ENCODE measurements at regions not wholly inside any gene's neighbourhood (a gene's known extent, or its start where the extent isn't known, plus 50 kb on each side); places are given as distances from the start of the nearest gene placed in this dataset.

- no peak overlapping the region for H3K4me3 ChIP-seq (ENCODE audit: low read depth in 1 of 2, low read length in 2 of 2)
- H3K9me3 ChIP-seq (ENCODE audit: control insufficient read depth in 2 of 2, insufficient read depth in 1 of 2, low read depth in 1 of 2, low read length in 1 of 2), result no peaks in the 10 kb centered on the region
- H3K27ac ChIP-seq (ENCODE audit: low read depth in 2 of 2, low read length in 1 of 2), result no peak overlapping the region
- peaks cover 0 to 4% of the 10 kb centered on the region in 2 donors for H3K4me1 ChIP-seq (ENCODE audit: control insufficient read depth in 2 of 2, insufficient read depth in 2 of 2, low read length in 1 of 2)
- H3K27me3 ChIP-seq (ENCODE audit: control insufficient read depth in 1 of 2, insufficient read depth in 2 of 2, low read length in 2 of 2), result no peaks in the 10 kb centered on the region
- H3K36me3 ChIP-seq (ENCODE audit: control insufficient read depth in 2 of 2, insufficient read depth in 2 of 2, low read length in 1 of 2), result no peaks in the 10 kb centered on the region
- 76 to 77% methylated on average over 7 of the region's 7 CpGs for WGBS, 2 donors
These were observed 129.5 kb upstream of the SDK2 start for GRCh38 chr17:73773702-73774101.

GRCh38 chr17:73774852-73775251, 130.6 kb upstream of the SDK2 start:
- H3K27me3 ChIP-seq (ENCODE audit: control insufficient read depth in 1 of 2, insufficient read depth in 2 of 2, low read length in 2 of 2), result no peaks in the 10 kb centered on the region
- no peaks in the 10 kb centered on the region for H3K9me3 ChIP-seq (ENCODE audit: control insufficient read depth in 2 of 2, insufficient read depth in 1 of 2, low read depth in 1 of 2, low read length in 1 of 2)
- 57 to 60% methylated on average over 7 of the region's 7 CpGs for WGBS, 2 donors
- no peak overlapping the region for H3K27ac ChIP-seq (ENCODE audit: low read depth in 2 of 2, low read length in 1 of 2)
- H3K36me3 ChIP-seq (ENCODE audit: control insufficient read depth in 2 of 2, insufficient read depth in 2 of 2, low read length in 1 of 2), result no peaks in the 10 kb centered on the region
- H3K4me3 ChIP-seq (ENCODE audit: low read depth in 1 of 2, low read length in 2 of 2), result no peak overlapping the region
- H3K4me1 ChIP-seq (ENCODE audit: control insufficient read depth in 2 of 2, insufficient read depth in 2 of 2, low read length in 1 of 2), result peaks cover 0 to 4% of the 10 kb centered on the region in 2 donors

GRCh38 chr17:73776351-73777130, 132.3 kb upstream of the SDK2 start:
- Histone ChIP-seq H3K36me3 (ENCODE audit: control insufficient read depth in 2 of 2, insufficient read depth in 2 of 2, low read length in 1 of 2) (no peaks in the 10 kb centered on the region), H3K4me1 (ENCODE audit: control insufficient read depth in 2 of 2, insufficient read depth in 2 of 2, low read length in 1 of 2) (no peaks in the 10 kb centered on the region), H3K4me3 (ENCODE audit: low read depth in 1 of 2, low read length in 2 of 2) (no peak overlapping the region), H3K27me3 (ENCODE audit: control insufficient read depth in 1 of 2, insufficient read depth in 2 of 2, low read length in 2 of 2) (no peaks in the 10 kb centered on the region), H3K27ac (ENCODE audit: low read depth in 2 of 2, low read length in 1 of 2) (no peak overlapping the region), H3K9me3 (ENCODE audit: control insufficient read depth in 2 of 2, insufficient read depth in 1 of 2, low read depth in 1 of 2, low read length in 1 of 2) (no peaks in the 10 kb centered on the region)
- 71 to 80% methylated on average over 21 of the region's 21 CpGs for WGBS, 2 donors

GRCh38 chr17:73777131-73777449, 132.8 kb upstream of the SDK2 start:
- Histone ChIP-seq H3K27ac (ENCODE audit: low read depth in 2 of 2, low read length in 1 of 2) (no peak overlapping the region), H3K4me1 (ENCODE audit: control insufficient read depth in 2 of 2, insufficient read depth in 2 of 2, low read length in 1 of 2) (no peaks in the 10 kb centered on the region), H3K27me3 (ENCODE audit: control insufficient read depth in 1 of 2, insufficient read depth in 2 of 2, low read length in 2 of 2) (no peaks in the 10 kb centered on the region), H3K9me3 (ENCODE audit: control insufficient read depth in 2 of 2, insufficient read depth in 1 of 2, low read depth in 1 of 2, low read length in 1 of 2) (no peaks in the 10 kb centered on the region), H3K4me3 (ENCODE audit: low read depth in 1 of 2, low read length in 2 of 2) (no peak overlapping the region), H3K36me3 (ENCODE audit: control insufficient read depth in 2 of 2, insufficient read depth in 2 of 2, low read length in 1 of 2) (no peaks in the 10 kb centered on the region)
- 47 to 50% methylated on average over 7 of the region's 7 CpGs for WGBS, 2 donors

- no peaks in the 10 kb centered on the region for H3K36me3 ChIP-seq (ENCODE audit: control insufficient read depth in 2 of 2, insufficient read depth in 2 of 2, low read length in 1 of 2)
- H3K9me3 ChIP-seq (ENCODE audit: control insufficient read depth in 2 of 2, insufficient read depth in 1 of 2, low read depth in 1 of 2, low read length in 1 of 2), result no peaks in the 10 kb centered on the region
- no peak overlapping the region for H3K27ac ChIP-seq (ENCODE audit: low read depth in 2 of 2, low read length in 1 of 2)
- H3K4me1 ChIP-seq (ENCODE audit: control insufficient read depth in 2 of 2, insufficient read depth in 2 of 2, low read length in 1 of 2), result no peaks in the 10 kb centered on the region
- no peak overlapping the region for H3K4me3 ChIP-seq (ENCODE audit: low read depth in 1 of 2, low read length in 2 of 2)
- no peaks in the 10 kb centered on the region for H3K27me3 ChIP-seq (ENCODE audit: control insufficient read depth in 1 of 2, insufficient read depth in 2 of 2, low read length in 2 of 2)
- 30 to 39% methylated on average over 6 of the region's 6 CpGs for WGBS, 2 donors
These were observed 138.0 kb upstream of the SDK2 start for GRCh38 chr17:73782231-73782630.

- no peaks in the 10 kb centered on the region for H3K27me3 ChIP-seq (ENCODE audit: control insufficient read depth in 1 of 2, insufficient read depth in 2 of 2, low read length in 2 of 2)
- no peak overlapping the region for H3K4me3 ChIP-seq (ENCODE audit: low read depth in 1 of 2, low read length in 2 of 2)
- H3K36me3 ChIP-seq (ENCODE audit: control insufficient read depth in 2 of 2, insufficient read depth in 2 of 2, low read length in 1 of 2), result no peaks in the 10 kb centered on the region
- H3K4me1 ChIP-seq (ENCODE audit: control insufficient read depth in 2 of 2, insufficient read depth in 2 of 2, low read length in 1 of 2), result no peaks in the 10 kb centered on the region
- H3K9me3 ChIP-seq (ENCODE audit: control insufficient read depth in 2 of 2, insufficient read depth in 1 of 2, low read depth in 1 of 2, low read length in 1 of 2), result no peaks in the 10 kb centered on the region
- no peak overlapping the region for H3K27ac ChIP-seq (ENCODE audit: low read depth in 2 of 2, low read length in 1 of 2)
- 62 to 63% methylated on average over 11 of the region's 11 CpGs for WGBS, 2 donors
These were observed 138.6 kb upstream of the SDK2 start for GRCh38 chr17:73782641-73783381.

GRCh38 chr17:73783382-73783766, 139.1 kb upstream of the SDK2 start:
- Histone ChIP-seq H3K36me3 (ENCODE audit: control insufficient read depth in 2 of 2, insufficient read depth in 2 of 2, low read length in 1 of 2) (no peaks in the 10 kb centered on the region), H3K27me3 (ENCODE audit: control insufficient read depth in 1 of 2, insufficient read depth in 2 of 2, low read length in 2 of 2) (no peaks in the 10 kb centered on the region), H3K4me1 (ENCODE audit: control insufficient read depth in 2 of 2, insufficient read depth in 2 of 2, low read length in 1 of 2) (no peaks in the 10 kb centered on the region), H3K9me3 (ENCODE audit: control insufficient read depth in 2 of 2, insufficient read depth in 1 of 2, low read depth in 1 of 2, low read length in 1 of 2) (no peaks in the 10 kb centered on the region), H3K27ac (ENCODE audit: low read depth in 2 of 2, low read length in 1 of 2) (no peak overlapping the region), H3K4me3 (ENCODE audit: low read depth in 1 of 2, low read length in 2 of 2) (no peak overlapping the region)
- 70% methylated on average over 6 of the region's 6 CpGs for WGBS, 2 donors

GRCh38 chr17:73783945-73784603, 139.8 kb upstream of the SDK2 start:
- Histone ChIP-seq H3K4me3 (ENCODE audit: low read depth in 1 of 2, low read length in 2 of 2) (no peak overlapping the region), H3K36me3 (ENCODE audit: control insufficient read depth in 2 of 2, insufficient read depth in 2 of 2, low read length in 1 of 2) (no peaks in the 10 kb centered on the region), H3K27ac (ENCODE audit: low read depth in 2 of 2, low read length in 1 of 2) (no peak overlapping the region), H3K4me1 (ENCODE audit: control insufficient read depth in 2 of 2, insufficient read depth in 2 of 2, low read length in 1 of 2) (no peaks in the 10 kb centered on the region), H3K9me3 (ENCODE audit: control insufficient read depth in 2 of 2, insufficient read depth in 1 of 2, low read depth in 1 of 2, low read length in 1 of 2) (no peaks in the 10 kb centered on the region), H3K27me3 (ENCODE audit: control insufficient read depth in 1 of 2, insufficient read depth in 2 of 2, low read length in 2 of 2) (no peaks in the 10 kb centered on the region)
- WGBS, 2 donors, result 79 to 81% methylated on average over 10 to 11 of the region's 11 CpGs

- no peaks in the 10 kb centered on the region for H3K27me3 ChIP-seq (ENCODE audit: control insufficient read depth in 1 of 2, insufficient read depth in 2 of 2, low read length in 2 of 2)
- H3K36me3 ChIP-seq (ENCODE audit: control insufficient read depth in 2 of 2, insufficient read depth in 2 of 2, low read length in 1 of 2), result no peaks in the 10 kb centered on the region
- no peak overlapping the region for H3K27ac ChIP-seq (ENCODE audit: low read depth in 2 of 2, low read length in 1 of 2)
- H3K4me3 ChIP-seq (ENCODE audit: low read depth in 1 of 2, low read length in 2 of 2), result no peak overlapping the region
- no peaks in the 10 kb centered on the region for H3K9me3 ChIP-seq (ENCODE audit: control insufficient read depth in 2 of 2, insufficient read depth in 1 of 2, low read depth in 1 of 2, low read length in 1 of 2)
- H3K4me1 ChIP-seq (ENCODE audit: control insufficient read depth in 2 of 2, insufficient read depth in 2 of 2, low read length in 1 of 2), result no peaks in the 10 kb centered on the region
- 27 to 38% methylated on average over 12 of the region's 12 CpGs for WGBS, 2 donors
These were observed 141.3 kb upstream of the SDK2 start for GRCh38 chr17:73785496-73785895.

Data from esophagus (tissue), 2 donors.